ENCODE measurements at regions not wholly inside any gene's neighbourhood (a gene's known extent, or its start where the extent isn't known, plus 50 kb on each side); places are given as distances from the start of the nearest gene placed in this dataset.
A peak's percentile ranks its signal among the peaks of the same experiment; 100 is the strongest.
"Not testable (repeated sequence)": the region's sequence is repeated elsewhere in the genome, so short reads cannot be mapped to it uniquely, and the experiment has no call there.

DNA sequence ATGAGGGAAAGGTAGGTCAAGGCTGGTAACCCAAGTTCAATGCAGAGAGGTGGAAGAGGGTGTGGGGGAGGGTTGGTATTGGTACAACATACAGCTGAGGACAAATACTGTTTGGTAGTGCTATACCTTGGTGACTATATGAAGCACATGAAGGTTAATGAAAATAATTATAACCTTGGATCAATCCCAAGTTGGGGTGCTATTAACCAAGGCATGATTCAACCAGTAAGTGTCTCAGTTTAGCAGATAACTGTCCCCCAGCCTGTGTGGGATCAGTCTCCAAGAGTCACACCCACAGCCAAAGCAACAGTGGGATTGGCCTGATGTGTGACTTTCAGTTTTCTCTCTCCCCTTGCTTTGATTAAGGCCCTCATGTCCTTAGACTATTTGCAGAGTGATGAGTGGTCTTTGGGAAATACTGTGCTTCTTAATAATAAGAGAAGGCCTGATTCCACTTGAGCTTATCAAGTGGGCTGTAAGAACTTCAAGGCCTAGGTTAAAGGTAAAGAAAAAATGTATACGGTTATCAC lies 80.8 kb downstream of the EOMES start:
- DNase-seq, result no peak
- Mint-ChIP-seq H3K27me3 (peaks cover 5% of the 10 kb centered on the region), H3K27ac (no peak overlapping the region), H3K9me3 (no peaks in the 10 kb centered on the region), H3K4me3 (no peak overlapping the region), H3K4me1 (peaks cover 6% of the 10 kb centered on the region), H3K36me3 (ENCODE audit: low read depth) (no peaks in the 10 kb centered on the region)
- intact Hi-C loops (cut with micrococcal nuclease), result no loop called here

DNA sequence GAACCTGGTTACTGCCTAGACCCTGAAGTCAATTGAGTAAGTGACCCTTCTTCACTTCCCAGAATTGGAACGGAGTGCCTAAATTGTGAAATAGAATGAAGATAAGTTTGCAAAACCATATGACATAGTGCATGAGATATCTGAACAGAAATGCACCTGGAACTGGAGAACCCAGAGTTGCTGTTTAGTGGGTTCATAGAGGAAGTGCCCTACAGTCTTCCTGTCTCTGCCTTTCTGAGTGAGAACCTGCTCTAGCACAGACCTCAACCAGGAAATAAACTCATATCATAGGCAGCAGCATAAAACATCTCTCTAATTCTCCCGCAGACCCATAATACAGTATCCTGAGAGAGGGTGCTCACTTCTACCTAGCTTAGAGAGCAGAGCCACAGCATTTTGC lies 82.9 kb downstream of the EOMES start:
- intact Hi-C loops (cut with micrococcal nuclease), result no loop called here
- no peaks in the 10 kb centered on the region for H3K9me3 Mint-ChIP-seq
- H3K36me3 Mint-ChIP-seq (ENCODE audit: low read depth), result no peaks in the 10 kb centered on the region
- H3K4me3 Mint-ChIP-seq, result peak overlapping the region; percentile 37
- peak; percentile 77 for DNase-seq
- H3K4me1 Mint-ChIP-seq, result peaks cover 6% of the 10 kb centered on the region
- peak overlapping the region; percentile 73 for H3K27ac Mint-ChIP-seq
- peaks cover 4% of the 10 kb centered on the region for H3K27me3 Mint-ChIP-seq

DNA sequence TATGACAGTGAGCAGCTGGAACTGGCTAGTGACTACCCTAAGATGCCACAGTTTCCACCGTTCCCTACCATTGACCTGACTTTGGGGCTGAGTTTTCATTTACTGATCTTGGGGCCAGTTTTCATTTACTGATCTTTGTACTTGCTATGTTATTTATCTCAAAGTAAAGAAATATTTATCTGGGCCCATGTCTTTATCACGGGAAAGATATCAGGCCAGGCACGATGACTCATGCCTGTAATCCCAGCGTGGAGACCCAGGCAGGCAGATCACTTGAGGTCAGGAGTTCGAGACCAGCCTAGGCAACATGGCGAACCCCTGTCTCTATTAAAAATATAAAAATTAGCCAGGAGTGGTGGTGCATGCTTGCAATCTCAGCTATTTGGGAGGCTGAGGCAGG lies 83.5 kb downstream of the EOMES start:
- H3K27ac Mint-ChIP-seq, result no peak overlapping the region
- no peaks in the 10 kb centered on the region for H3K36me3 Mint-ChIP-seq (ENCODE audit: low read depth)
- H3K27me3 Mint-ChIP-seq, result peaks cover 4% of the 10 kb centered on the region
- no peak for DNase-seq
- intact Hi-C loops (cut with micrococcal nuclease), result no loop called here
- H3K9me3 Mint-ChIP-seq, result no peaks in the 10 kb centered on the region
- peaks cover 9% of the 10 kb centered on the region for H3K4me1 Mint-ChIP-seq
- no peak overlapping the region for H3K4me3 Mint-ChIP-seq

DNA sequence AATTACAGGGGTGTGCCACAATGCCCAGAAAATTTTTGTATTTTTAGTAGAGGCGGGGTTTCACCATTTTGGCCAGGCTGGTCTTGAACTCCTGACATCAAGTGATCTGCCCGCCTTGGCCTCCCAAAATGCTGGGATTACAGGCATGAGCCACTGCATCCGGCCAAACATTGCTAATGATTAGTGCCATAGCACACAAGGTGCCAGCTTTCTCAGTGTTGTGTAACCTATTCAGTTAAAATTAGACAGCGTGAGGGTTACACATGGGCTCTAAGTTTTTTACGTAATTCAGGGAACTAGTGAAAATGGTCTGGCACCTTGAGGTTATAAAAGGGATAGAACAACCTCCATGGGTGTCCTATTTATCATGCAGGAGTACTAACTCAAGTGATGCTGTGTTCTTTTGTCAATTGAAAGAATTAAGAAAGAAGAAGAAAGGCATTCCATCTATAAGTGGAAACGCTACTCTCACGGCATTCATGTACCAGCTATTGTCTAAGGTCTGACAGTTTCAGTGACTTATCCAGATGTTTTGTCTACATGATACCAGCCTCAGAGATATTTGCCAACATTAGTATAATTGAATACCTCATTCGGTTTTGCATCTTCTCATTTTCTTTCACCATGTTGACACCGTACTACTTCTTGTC lies 84.7 kb downstream of the EOMES start:
- no peaks in the 10 kb centered on the region for H3K27me3 Mint-ChIP-seq
- no peaks in the 10 kb centered on the region for H3K9me3 Mint-ChIP-seq
- DNase-seq, result no peak
- H3K4me1 Mint-ChIP-seq, result peaks cover 16% of the 10 kb centered on the region
- intact Hi-C loops (cut with micrococcal nuclease), result no loop called here
- H3K36me3 Mint-ChIP-seq (ENCODE audit: low read depth), result no peaks in the 10 kb centered on the region
- no peak overlapping the region for H3K27ac Mint-ChIP-seq
- H3K4me3 Mint-ChIP-seq, result no peak overlapping the region

DNA sequence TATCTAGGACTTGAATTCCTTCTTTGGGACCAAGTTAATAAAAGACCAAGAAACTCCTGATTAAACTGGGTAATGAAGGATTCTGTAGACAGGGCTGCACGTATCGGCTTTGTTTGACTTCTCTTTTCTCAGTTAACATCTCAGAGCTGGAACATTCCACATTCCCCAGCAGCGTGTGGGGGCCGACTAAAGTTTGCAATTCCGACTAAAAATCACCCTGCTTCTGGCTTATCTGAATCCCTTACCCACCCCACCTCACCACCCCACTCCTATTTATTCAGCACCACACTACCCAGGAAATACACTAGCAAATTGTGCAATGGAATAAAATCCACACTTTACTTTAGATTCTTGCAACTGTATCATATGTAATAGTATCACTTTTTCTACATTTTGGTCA lies 87.1 kb downstream of the EOMES start:
- intact Hi-C loops (cut with micrococcal nuclease); H3K27me3 Mint-ChIP-seq; DNase-seq; H3K9me3 Mint-ChIP-seq; H3K36me3 Mint-ChIP-seq (ENCODE audit: low read depth); H3K4me3 Mint-ChIP-seq; H3K27ac Mint-ChIP-seq: not testable (repeated sequence)
- peaks cover 26% of the 10 kb centered on the region for H3K4me1 Mint-ChIP-seq

DNA sequence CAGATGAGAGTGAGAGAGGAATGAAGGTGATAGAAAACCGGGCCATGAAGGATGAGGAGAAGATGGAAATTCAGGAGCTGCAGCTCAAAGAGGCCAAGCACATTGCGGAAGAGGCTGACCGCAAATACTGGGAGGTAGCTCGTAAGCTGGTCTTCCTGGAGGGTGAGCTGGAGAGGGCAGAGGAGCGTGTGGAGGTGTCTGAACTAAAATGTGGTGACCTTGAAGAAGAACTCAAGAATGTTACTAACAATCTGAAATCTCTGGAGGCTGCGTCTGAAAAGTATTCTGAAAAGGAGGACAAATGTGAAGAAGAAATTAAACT lies 88.9 kb downstream of the EOMES start:
- Mint-ChIP-seq H3K4me3 (peak overlapping the region; percentile 85), H3K27me3 (no peaks in the 10 kb centered on the region), H3K4me1 (peaks cover 28% of the 10 kb centered on the region), H3K27ac (peak overlapping the region; percentile 84), H3K9me3 (no peaks in the 10 kb centered on the region), H3K36me3 (ENCODE audit: low read depth) (no peaks in the 10 kb centered on the region)
- DNase-seq, result no peak
- intact Hi-C loops (cut with micrococcal nuclease), result loop anchor here (2.0 to 5.0 kb wide), 2 partner anchors 148 to 714 kb away; partner anchors contain the start of genes AZI2, SLC4A7 and ZCWPW2

DNA sequence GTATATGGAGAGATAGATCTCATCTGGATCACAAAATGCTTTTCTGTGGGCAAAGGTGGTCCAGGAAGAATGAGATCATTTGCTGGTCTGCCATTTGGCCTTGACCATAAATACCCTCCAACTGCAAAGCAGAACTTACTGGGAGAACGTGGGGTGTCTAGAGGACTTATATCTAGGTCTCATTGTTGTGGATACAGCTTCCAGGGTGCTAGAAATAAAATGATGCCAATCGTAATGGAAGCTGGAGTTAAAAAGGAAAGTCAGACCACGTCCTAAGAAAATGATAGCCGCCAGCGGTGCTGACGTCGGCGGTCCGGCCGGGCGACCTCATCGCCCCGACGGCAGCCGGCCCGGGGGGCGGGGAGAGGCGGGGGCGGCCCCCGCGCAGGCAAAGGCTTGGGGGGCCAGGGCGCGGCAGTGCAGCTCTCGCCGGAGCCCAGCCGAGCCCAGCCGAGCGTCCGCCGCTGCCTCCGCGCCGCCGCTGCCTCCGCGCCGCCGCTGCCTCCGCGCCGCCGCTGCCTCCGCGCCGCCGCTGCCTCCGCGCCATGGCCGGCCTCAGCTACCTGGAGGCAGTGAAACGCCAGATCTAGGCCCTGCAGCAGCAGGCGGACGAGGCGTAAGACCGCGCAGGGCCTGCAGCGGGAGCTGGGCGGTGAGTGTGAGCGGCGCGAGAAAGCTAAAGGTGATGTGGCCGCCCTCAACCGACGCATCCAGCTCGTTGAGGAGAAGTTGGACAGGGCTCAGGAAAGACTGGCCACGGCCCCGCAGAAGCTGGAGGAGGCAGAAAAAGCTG lies 89.5 kb downstream of the EOMES start:
- Mint-ChIP-seq H3K4me3 (peak overlapping the region; percentile 85), H3K9me3 (no peaks in the 10 kb centered on the region), H3K36me3 (ENCODE audit: low read depth) (no peaks in the 10 kb centered on the region), H3K27me3 (no peaks in the 10 kb centered on the region), H3K4me1 (peaks cover 30% of the 10 kb centered on the region), H3K27ac (peak overlapping the region; percentile 84)
- DNase-seq, result peak; percentile 83
- intact Hi-C loops (cut with micrococcal nuclease), result loop anchor here (2.0 to 5.0 kb wide), 2 partner anchors 148 to 715 kb away; partner anchors contain the start of genes AZI2, SLC4A7 and ZCWPW2

DNA sequence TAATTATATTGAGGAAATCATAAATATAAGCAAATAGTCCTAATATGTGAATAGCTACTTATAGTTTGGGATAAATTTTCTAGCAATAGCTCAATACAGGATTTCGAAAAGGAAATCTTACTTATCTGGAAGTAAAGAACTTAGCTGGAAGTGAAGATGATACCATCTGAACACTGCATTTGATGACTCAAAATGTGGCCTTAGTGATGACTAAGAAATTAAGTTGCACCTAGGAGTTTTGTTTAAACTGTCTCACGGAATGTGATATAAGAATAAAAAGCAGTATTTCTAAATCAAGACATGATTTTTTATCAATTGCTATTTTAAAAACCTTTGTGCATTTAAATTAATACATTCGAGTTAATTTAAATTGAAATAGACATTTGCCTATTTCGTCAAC lies 91.2 kb downstream of the EOMES start:
- Mint-ChIP-seq H3K36me3 (ENCODE audit: low read depth) (no peaks in the 10 kb centered on the region), H3K9me3 (no peaks in the 10 kb centered on the region), H3K27me3 (no peaks in the 10 kb centered on the region), H3K4me3 (no peak overlapping the region), H3K4me1 (peaks cover 38% of the 10 kb centered on the region), H3K27ac (no peak overlapping the region)
- intact Hi-C loops (cut with micrococcal nuclease), result loop anchor here (2.0 to 5.0 kb wide), 3 partner anchors 40 to 716 kb away; partner anchors contain the start of genes AZI2 and ZCWPW2
- no peak for DNase-seq

DNA sequence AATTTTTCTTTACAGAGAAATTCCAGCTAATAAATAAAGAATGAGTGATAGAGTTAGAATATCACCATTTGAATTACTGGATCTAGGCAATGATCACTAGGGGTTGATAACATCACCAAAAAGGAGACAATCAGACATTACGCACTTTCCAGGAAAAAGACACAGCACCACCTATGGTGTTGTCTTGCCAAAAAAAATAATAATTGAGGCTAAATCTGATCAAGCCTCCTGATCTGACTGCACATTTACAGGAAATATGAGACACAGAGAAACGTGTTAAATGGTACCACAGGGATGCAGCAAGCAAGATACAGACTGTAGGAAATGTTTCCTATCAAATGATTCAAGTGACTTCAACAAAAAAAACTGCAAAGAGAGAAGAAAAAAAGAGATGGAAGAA lies 92.8 kb downstream of the EOMES start:
- no peaks in the 10 kb centered on the region for H3K9me3 Mint-ChIP-seq
- no peak overlapping the region for H3K4me3 Mint-ChIP-seq
- no peak for DNase-seq
- peaks cover 44% of the 10 kb centered on the region for H3K4me1 Mint-ChIP-seq
- intact Hi-C loops (cut with micrococcal nuclease), result no loop called here
- H3K27ac Mint-ChIP-seq, result no peak overlapping the region
- H3K27me3 Mint-ChIP-seq, result no peaks in the 10 kb centered on the region
- no peaks in the 10 kb centered on the region for H3K36me3 Mint-ChIP-seq (ENCODE audit: low read depth)

DNA sequence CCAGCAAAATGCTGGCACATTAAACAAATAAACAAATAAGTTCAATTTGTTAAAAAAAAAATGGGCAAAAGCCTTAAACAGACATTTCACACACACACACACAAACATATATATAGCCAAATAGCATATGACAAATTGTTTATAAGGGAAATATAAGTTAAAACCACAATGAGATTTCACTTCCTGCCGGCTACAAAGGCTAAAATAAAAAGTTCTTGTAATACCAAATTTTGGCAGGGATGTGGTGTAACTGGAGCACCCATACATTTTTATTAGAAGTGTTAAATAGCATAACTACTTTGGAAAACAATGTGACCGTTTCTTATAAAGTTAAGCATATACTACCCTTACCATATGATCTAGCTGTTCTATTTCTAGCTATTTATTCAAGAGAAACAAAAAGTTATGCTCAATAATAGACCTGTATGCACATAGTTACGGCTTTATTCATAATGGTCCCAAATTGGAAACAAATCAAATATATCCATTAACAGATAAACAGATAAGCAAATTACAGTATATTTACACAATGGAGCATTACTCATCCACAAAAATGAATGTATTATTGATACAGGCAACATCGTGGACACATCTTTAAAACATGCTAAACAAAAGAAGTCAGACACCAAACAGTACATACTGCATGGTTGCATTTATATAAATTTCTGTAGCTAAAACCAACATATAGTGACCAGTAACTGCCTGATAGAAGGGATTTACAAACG lies 93.9 kb downstream of the EOMES start:
- peaks cover 39% of the 10 kb centered on the region for H3K4me1 Mint-ChIP-seq
- no peak overlapping the region for H3K27ac Mint-ChIP-seq
- DNase-seq, result no peak

DNA sequence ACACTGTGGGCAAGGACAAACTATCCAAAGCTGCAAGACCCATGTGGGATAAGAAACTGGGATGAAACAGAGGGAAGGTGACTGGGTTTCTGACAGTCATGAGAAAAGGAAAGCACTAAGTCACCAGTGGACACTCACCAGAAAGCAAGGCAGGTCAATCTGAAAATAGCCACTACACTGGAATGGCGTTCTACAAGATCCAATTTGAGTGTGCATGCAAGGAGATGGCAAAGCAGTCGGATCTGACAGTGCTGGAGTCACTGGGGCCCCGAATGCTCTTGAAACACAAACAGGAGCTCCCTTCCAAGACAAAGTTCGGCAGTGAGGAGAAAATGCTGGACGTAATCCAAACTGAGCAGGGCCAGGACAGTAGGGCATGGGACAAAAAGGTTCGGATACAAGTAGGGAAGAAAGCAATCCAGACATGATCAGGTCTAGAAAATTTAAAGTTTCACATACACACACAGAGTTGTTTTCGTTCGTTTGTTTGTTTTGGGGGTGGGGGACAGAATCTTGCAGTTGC lies 95.5 kb downstream of the EOMES start:
- Mint-ChIP-seq H3K27me3 (no peaks in the 10 kb centered on the region), H3K4me1 (peaks cover 32% of the 10 kb centered on the region), H3K4me3 (no peak overlapping the region), H3K36me3 (ENCODE audit: low read depth) (no peaks in the 10 kb centered on the region), H3K9me3 (no peaks in the 10 kb centered on the region), H3K27ac (no peak overlapping the region)
- intact Hi-C loops (cut with micrococcal nuclease), result no loop called here
- no peak for DNase-seq

More for the DNA sequence above, 93.9 kb downstream of the EOMES start:
- intact Hi-C loops (cut with micrococcal nuclease), result no loop called here
- Mint-ChIP-seq H3K4me3 (no peak overlapping the region), H3K36me3 (ENCODE audit: low read depth) (no peaks in the 10 kb centered on the region), H3K9me3 (no peaks in the 10 kb centered on the region), H3K27me3 (no peaks in the 10 kb centered on the region)

DNA sequence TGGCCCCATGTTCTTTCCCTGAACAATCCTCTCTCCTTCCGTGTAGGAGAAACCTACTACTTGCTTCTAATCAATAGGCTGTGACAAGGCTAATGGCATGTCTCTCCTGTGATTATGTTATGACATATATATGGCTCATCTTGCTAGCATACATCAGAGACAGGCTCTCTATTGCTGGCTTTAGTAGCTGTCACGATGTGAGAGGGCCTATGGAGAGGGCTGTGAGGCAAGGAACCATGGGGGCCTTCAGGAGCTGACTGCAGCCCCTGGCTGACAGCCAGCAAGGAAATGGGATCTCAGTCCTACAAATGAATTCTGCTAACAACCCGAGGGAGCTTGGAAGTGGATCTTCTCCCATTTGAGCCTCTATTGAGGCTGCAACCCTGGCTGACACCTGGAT lies 96.3 kb downstream of the EOMES start:
- Mint-ChIP-seq H3K9me3 (no peaks in the 10 kb centered on the region), H3K27me3 (no peaks in the 10 kb centered on the region), H3K27ac (no peak overlapping the region), H3K4me1 (peaks cover 28% of the 10 kb centered on the region), H3K36me3 (ENCODE audit: low read depth) (no peaks in the 10 kb centered on the region), H3K4me3 (no peak overlapping the region)
- no peak for DNase-seq
- intact Hi-C loops (cut with micrococcal nuclease), result no loop called here

DNA sequence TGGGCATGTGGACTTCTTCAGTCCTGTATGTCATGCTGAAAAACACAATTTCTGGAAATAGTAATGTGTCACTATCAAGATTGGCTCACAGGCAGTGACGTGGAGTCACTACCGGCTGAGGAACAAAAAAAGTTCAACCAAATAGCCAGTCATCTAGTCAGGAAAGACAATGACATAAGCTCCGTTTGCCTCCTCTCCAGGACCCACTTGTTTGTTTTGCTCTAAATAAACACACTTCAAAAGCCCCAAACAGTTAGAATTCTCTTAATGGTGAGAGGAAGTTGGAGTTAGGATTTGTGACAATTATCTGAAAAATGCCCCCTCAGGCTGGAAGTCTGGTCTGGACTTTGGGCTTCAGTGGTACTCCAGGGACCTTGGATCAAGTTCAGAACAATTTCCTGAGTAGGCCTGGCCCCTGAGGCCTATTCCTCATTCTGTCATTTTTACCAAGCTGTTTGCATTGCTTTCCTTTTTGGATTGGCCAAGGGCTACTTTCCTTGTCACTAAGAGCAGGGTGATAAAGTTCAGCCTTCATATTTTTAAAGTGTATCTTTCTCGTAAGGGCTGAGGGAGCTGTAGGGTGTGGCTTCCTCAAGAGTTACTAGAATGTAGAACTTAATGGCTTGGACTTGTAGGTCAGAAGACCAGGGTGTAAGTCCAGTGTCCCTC lies 98.9 kb downstream of the EOMES start:
- Mint-ChIP-seq H3K9me3 (peaks cover 4% of the 10 kb centered on the region), H3K4me1 (peaks cover 17% of the 10 kb centered on the region), H3K4me3 (no peak overlapping the region), H3K27ac (no peak overlapping the region), H3K36me3 (ENCODE audit: low read depth) (no peaks in the 10 kb centered on the region), H3K27me3 (no peaks in the 10 kb centered on the region)
- DNase-seq, result no peak
- intact Hi-C loops (cut with micrococcal nuclease), result no loop called here
